ENCODE measurements at regions not wholly inside any gene's neighbourhood (a gene's known extent, or its start where the extent isn't known, plus 50 kb on each side); places are given as distances from the start of the nearest gene placed in this dataset.

DNA sequence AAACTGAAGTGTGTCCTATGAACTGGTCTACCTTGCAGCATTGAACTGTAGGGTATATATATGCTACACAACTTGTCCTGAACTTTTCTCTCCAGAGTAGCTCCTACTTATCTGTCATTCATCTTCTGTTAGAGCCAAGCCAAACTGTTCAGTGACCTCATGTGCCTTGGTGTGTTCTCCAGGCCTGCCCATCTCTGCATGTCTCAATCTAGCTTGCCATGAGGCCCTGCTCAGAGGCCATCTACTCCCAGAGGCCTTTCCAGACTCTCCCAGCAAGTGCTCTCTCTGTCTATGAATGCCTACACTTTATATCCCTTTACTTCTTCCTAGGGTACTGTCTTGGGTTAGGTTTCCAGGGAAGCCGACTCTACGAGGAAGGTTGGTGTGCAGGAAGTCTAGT lies 99.8 kb upstream of the MTPN start:
- H3K9me3 ChIP-seq (ENCODE audit: control insufficient read depth, low read depth, low read length), result no peaks in the 10 kb centered on the region
- no peak overlapping the region for H3K27ac ChIP-seq (ENCODE audit: low read length)
- no peaks in the 10 kb centered on the region for H3K4me1 ChIP-seq (ENCODE audit: control insufficient read depth, low read depth, low read length)
- no peak overlapping the region for H3K4me3 ChIP-seq (ENCODE audit: low read length)
- no peaks in the 10 kb centered on the region for H3K36me3 ChIP-seq (ENCODE audit: control insufficient read depth, low read depth, low read length)
- H3K9ac ChIP-seq (ENCODE audit: low read length), result no peak overlapping the region
- no peaks in the 10 kb centered on the region for H3K27me3 ChIP-seq (ENCODE audit: control insufficient read depth, insufficient read depth, low read length)

DNA sequence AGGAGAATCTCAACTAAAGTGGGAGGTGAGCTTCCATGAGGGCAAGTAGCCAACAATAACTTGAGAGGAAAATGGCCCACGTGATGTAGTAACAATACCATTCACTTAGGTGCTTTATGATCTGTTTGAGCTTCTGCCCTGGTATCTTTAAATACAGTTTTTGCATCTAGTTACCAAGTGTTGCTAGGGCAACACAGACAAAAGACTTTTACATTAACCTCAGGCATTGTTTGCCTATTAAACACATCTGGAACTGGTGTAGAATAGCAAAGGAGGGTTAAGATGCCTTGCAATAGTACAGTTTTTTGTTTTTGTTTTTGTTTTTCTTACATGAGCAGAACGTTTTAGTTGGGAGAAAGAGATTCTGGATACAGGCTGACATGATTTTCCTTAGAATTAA lies 97.7 kb upstream of the MTPN start:
- Histone ChIP-seq H3K36me3 (ENCODE audit: control insufficient read depth, low read depth, low read length) (no peaks in the 10 kb centered on the region), H3K9me3 (ENCODE audit: control insufficient read depth, low read depth, low read length) (no peaks in the 10 kb centered on the region), H3K4me3 (ENCODE audit: low read length) (no peak overlapping the region), H3K9ac (ENCODE audit: low read length) (no peak overlapping the region), H3K27me3 (ENCODE audit: control insufficient read depth, insufficient read depth, low read length) (no peaks in the 10 kb centered on the region), H3K4me1 (ENCODE audit: control insufficient read depth, low read depth, low read length) (no peaks in the 10 kb centered on the region), H3K27ac (ENCODE audit: low read length) (no peak overlapping the region)

DNA sequence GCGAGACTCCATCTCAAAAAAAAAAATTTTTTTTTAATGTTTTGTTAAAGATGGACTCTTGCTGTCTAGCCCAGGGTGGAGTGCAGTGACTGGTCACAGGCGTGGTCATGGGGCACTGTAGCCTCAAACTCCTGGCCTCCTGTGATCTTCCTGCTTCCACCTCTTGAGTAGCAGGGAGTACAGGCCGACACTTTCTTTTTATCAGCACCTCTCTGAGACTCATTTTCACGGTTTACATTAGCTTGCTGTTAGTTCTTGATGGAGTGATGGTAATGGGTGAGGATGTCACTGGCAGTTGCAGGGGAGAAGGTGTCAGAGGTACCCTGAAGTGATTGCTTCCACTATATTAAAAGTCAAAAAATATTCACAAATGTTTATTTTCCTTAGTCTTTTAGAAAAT lies 95.3 kb upstream of the MTPN start:
- Histone ChIP-seq H3K36me3 (ENCODE audit: control insufficient read depth, low read depth, low read length) (no peaks in the 10 kb centered on the region), H3K27ac (ENCODE audit: low read length) (no peak overlapping the region), H3K9ac (ENCODE audit: low read length) (no peak overlapping the region), H3K4me1 (ENCODE audit: control insufficient read depth, low read depth, low read length) (no peaks in the 10 kb centered on the region), H3K27me3 (ENCODE audit: control insufficient read depth, insufficient read depth, low read length) (no peaks in the 10 kb centered on the region), H3K9me3 (ENCODE audit: control insufficient read depth, low read depth, low read length) (no peaks in the 10 kb centered on the region), H3K4me3 (ENCODE audit: low read length) (no peak overlapping the region)

GRCh38 chr7:136070736-136071505 lies 93.8 kb upstream of the MTPN start:
- Histone ChIP-seq H3K4me1 (ENCODE audit: control insufficient read depth, low read depth, low read length) (no peaks in the 10 kb centered on the region), H3K27me3 (ENCODE audit: control insufficient read depth, insufficient read depth, low read length) (no peaks in the 10 kb centered on the region), H3K9me3 (ENCODE audit: control insufficient read depth, low read depth, low read length) (no peaks in the 10 kb centered on the region), H3K9ac (ENCODE audit: low read length) (no peak overlapping the region), H3K4me3 (ENCODE audit: low read length) (no peak overlapping the region), H3K27ac (ENCODE audit: low read length) (no peak overlapping the region), H3K36me3 (ENCODE audit: control insufficient read depth, low read depth, low read length) (no peaks in the 10 kb centered on the region)

DNA sequence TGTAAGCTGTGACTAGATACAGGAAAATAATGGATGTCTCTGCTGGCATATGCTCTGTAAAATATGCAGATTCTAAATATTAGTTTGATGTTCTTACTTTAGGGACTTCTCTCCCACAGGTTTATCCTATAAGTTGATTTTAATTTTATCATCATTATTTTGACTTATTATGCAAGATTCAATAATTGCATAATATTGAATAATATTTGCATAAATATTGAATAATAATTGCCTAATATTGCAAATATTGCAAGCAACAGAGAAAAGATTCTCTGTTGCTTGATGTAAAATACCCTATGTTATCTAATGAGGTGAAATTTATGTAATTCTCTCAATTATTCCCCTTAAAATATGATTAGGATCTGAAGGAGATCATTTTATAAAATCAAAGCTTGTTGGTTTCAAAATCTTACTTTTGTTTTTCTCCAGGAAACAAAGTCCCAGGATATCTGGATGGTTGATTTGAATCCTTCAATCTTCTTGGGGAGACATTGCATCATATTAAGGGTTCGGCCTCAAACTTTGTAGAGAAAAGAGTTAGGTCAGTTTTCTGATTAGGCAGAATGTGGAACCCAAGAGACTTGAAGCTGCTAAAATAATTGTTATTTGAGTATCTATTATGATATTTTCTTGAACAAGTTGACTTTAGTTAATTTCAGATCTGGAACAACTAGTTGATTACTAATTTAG lies 92.8 kb upstream of the MTPN start:
- no peaks in the 10 kb centered on the region for H3K27me3 ChIP-seq (ENCODE audit: control insufficient read depth, insufficient read depth, low read length)
- no peak overlapping the region for H3K9ac ChIP-seq (ENCODE audit: low read length)
- H3K9me3 ChIP-seq (ENCODE audit: control insufficient read depth, low read depth, low read length), result no peaks in the 10 kb centered on the region
- H3K4me3 ChIP-seq (ENCODE audit: low read length), result no peak overlapping the region
- H3K27ac ChIP-seq (ENCODE audit: low read length), result no peak overlapping the region
- H3K36me3 ChIP-seq (ENCODE audit: control insufficient read depth, low read depth, low read length), result no peaks in the 10 kb centered on the region
- no peaks in the 10 kb centered on the region for H3K4me1 ChIP-seq (ENCODE audit: control insufficient read depth, low read depth, low read length)

DNA sequence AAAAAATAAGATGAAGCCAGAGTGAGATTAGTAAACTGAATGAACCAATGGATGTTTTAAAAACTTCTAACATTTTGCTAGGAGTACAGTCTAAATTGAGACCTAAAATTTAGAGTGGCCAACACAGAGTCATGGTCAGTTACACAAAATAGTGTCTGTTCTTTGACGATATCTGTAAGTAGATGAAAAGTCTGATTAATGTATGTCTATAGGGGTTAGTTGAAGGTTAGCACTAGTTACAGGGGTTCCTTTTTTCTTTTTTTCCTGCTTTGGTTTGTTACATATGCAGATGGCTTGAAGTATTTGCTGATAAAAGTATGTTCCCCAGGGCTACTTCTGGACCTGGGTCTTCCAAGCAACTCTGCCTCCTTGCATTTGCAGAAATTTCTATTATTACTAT lies 90.1 kb upstream of the MTPN start:
- Histone ChIP-seq H3K4me3 (ENCODE audit: low read length) (no peak overlapping the region), H3K36me3 (ENCODE audit: control insufficient read depth, low read depth, low read length) (no peaks in the 10 kb centered on the region), H3K27ac (ENCODE audit: low read length) (no peak overlapping the region), H3K9me3 (ENCODE audit: control insufficient read depth, low read depth, low read length) (no peaks in the 10 kb centered on the region), H3K9ac (ENCODE audit: low read length) (no peak overlapping the region), H3K4me1 (ENCODE audit: control insufficient read depth, low read depth, low read length) (no peaks in the 10 kb centered on the region), H3K27me3 (ENCODE audit: control insufficient read depth, insufficient read depth, low read length) (no peaks in the 10 kb centered on the region)

DNA sequence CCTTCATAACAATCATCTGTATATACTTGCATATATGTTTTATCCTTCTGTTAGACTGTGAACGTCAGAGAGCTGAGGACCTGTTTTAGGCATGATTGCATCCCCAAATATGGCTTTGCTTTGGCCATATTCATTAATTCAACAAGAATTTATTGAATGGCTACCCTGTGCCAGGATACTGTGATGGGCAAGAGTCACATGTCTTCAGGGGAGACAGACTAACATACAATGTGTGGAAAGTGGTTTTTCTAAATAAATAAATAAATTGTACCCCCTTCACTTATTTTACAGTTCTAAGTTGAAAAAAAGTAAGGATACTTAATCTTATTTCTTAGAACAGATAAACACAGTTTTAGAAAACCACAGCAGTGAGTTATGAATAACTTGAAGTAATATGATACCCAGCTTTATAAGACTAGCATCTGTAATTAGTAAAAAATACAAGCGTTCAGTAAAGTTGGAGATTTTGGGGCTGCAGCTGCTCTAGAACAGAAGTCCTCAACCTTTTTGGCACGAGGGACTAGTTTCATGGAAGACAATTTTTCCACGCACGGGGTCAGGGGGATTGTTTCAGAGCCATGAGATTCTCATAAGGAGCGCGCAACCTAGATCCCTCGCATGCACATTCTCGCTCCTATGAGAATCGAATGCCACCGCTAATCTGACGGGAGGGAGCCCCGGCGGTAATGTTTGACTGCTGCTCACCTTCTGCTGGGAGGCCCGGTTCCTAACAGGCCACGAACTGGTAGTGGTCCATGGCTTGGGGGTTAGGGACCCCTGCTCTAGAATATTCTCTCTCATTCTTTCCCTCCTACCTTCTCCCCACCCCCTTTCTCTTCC lies 89.4 kb upstream of the MTPN start:
- no peaks in the 10 kb centered on the region for H3K27me3 ChIP-seq (ENCODE audit: control insufficient read depth, insufficient read depth, low read length)
- H3K9me3 ChIP-seq (ENCODE audit: control insufficient read depth, low read depth, low read length), result no peaks in the 10 kb centered on the region
- H3K4me3 ChIP-seq (ENCODE audit: low read length), result no peak overlapping the region
- H3K27ac ChIP-seq (ENCODE audit: low read length), result no peak overlapping the region
- no peaks in the 10 kb centered on the region for H3K36me3 ChIP-seq (ENCODE audit: control insufficient read depth, low read depth, low read length)
- H3K4me1 ChIP-seq (ENCODE audit: control insufficient read depth, low read depth, low read length), result no peaks in the 10 kb centered on the region
- H3K9ac ChIP-seq (ENCODE audit: low read length), result no peak overlapping the region

DNA sequence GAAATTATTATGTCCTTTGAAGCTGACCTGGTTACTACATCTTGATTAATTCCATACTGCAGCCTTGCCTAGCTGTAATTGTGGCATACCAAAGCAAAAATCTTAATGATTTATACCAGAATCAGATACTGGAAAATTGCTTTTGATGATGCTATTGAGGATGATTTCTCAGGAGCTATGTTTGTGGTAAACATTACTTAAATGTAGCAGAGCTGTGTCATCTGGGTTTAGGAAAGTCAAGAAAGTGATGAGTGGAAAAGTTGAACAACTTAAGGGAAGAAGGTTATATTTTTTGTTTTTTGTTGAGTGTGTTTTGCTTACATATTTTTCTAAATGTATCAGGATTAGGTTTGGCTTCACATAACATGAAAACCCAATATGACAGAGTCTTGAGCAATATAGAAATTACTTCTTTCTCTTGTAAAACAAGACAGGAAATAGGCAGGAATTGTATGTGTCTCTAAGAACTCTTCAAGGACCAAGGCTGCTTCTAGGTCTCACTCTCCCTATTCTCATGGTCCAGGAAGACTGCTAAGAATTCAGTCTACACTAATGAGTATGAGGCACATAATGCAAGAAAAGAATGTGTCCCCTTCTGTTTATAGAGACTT lies 87.6 kb upstream of the MTPN start:
- H3K9ac ChIP-seq (ENCODE audit: low read length), result no peak overlapping the region
- H3K27ac ChIP-seq (ENCODE audit: low read length), result no peak overlapping the region
- H3K4me3 ChIP-seq (ENCODE audit: low read length), result no peak overlapping the region
- no peaks in the 10 kb centered on the region for H3K4me1 ChIP-seq (ENCODE audit: control insufficient read depth, low read depth, low read length)
- H3K36me3 ChIP-seq (ENCODE audit: control insufficient read depth, low read depth, low read length), result no peaks in the 10 kb centered on the region
- no peaks in the 10 kb centered on the region for H3K9me3 ChIP-seq (ENCODE audit: control insufficient read depth, low read depth, low read length)
- H3K27me3 ChIP-seq (ENCODE audit: control insufficient read depth, insufficient read depth, low read length), result no peaks in the 10 kb centered on the region

DNA sequence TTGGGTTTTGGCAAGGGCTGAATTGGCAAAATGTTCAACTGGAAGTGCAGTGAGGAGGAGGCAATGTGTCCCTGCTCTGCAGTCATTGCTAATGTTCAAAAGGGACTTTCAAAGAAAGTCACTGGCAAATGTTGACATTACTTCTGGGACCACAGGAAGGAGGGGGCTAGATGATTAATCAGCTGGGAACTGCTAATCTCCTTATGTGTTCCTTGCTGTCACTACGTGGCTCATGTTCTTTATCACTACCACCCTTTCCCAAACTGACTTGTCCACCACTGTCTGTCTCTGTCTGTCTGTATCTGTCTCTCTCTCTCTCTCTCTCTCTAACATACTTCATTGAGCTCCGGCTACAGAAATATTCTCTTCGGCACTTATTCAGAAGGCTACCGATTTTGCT lies 86.9 kb upstream of the MTPN start:
- Histone ChIP-seq H3K9me3 (ENCODE audit: control insufficient read depth, low read depth, low read length) (no peaks in the 10 kb centered on the region), H3K9ac (ENCODE audit: low read length) (no peak overlapping the region), H3K27ac (ENCODE audit: low read length) (no peak overlapping the region), H3K36me3 (ENCODE audit: control insufficient read depth, low read depth, low read length) (no peaks in the 10 kb centered on the region), H3K4me3 (ENCODE audit: low read length) (no peak overlapping the region), H3K27me3 (ENCODE audit: control insufficient read depth, insufficient read depth, low read length) (no peaks in the 10 kb centered on the region), H3K4me1 (ENCODE audit: control insufficient read depth, low read depth, low read length) (no peaks in the 10 kb centered on the region)

- Histone ChIP-seq H3K9ac (ENCODE audit: low read length) (no peak overlapping the region), H3K9me3 (ENCODE audit: control insufficient read depth, low read depth, low read length) (no peaks in the 10 kb centered on the region), H3K4me3 (ENCODE audit: low read length) (no peak overlapping the region), H3K4me1 (ENCODE audit: control insufficient read depth, low read depth, low read length) (no peaks in the 10 kb centered on the region), H3K36me3 (ENCODE audit: control insufficient read depth, low read depth, low read length) (no peaks in the 10 kb centered on the region), H3K27ac (ENCODE audit: low read length) (no peak overlapping the region), H3K27me3 (ENCODE audit: control insufficient read depth, insufficient read depth, low read length) (no peaks in the 10 kb centered on the region)
These were observed 86.1 kb upstream of the MTPN start for GRCh38 chr7:136063326-136063666.

- H3K36me3 ChIP-seq (ENCODE audit: control insufficient read depth, low read depth, low read length), result no peaks in the 10 kb centered on the region
- no peak overlapping the region for H3K27ac ChIP-seq (ENCODE audit: low read length)
- no peaks in the 10 kb centered on the region for H3K9me3 ChIP-seq (ENCODE audit: control insufficient read depth, low read depth, low read length)
- H3K27me3 ChIP-seq (ENCODE audit: control insufficient read depth, insufficient read depth, low read length), result no peaks in the 10 kb centered on the region
- H3K9ac ChIP-seq (ENCODE audit: low read length), result no peak overlapping the region
- H3K4me3 ChIP-seq (ENCODE audit: low read length), result no peak overlapping the region
- no peaks in the 10 kb centered on the region for H3K4me1 ChIP-seq (ENCODE audit: control insufficient read depth, low read depth, low read length)
These were observed 85.6 kb upstream of the MTPN start for GRCh38 chr7:136062625-136063325.
